ENCODE measurements at regions not wholly inside any gene's neighbourhood (a gene's known extent, or its start where the extent isn't known, plus 50 kb on each side); places are given as distances from the start of the nearest gene placed in this dataset.

DNA sequence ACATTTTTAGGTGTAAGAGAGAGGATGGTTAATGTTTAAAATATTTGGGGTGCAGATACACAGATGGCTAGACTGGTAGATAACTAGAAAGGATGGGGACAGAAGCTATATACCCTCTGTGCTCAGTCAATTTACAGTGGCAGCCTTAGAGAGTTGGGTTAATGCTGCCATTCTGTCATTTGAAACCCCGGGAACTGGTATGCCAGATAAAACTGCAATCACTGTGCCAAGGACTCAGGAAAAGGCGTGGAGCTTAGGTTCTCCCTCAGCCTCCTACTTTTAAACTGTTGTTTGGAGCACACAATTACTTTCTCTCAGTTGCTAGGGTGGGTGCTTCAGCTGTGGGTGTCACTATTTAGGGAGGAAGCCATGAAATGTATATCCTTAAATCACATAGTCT lies 90.0 kb upstream of the HNRNPU start (continued):
- TF ChIP-seq, protein P1, sequence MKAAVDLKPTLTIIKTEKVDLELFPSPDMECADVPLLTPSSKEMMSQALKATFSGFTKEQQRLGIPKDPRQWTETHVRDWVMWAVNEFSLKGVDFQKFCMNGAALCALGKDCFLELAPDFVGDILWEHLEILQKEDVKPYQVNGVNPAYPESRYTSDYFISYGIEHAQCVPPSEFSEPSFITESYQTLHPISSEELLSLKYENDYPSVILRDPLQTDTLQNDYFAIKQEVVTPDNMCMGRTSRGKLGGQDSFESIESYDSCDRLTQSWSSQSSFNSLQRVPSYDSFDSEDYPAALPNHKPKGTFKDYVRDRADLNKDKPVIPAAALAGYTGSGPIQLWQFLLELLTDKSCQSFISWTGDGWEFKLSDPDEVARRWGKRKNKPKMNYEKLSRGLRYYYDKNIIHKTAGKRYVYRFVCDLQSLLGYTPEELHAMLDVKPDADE (IDR thresholded peaks at IDR 0.05), result no peak
- TF ChIP-seq STAT1 (IDR thresholded peaks at IDR 0.05; ENCODE audit: unreplicated experiment), result no peak
- no peak for TF ChIP-seq EZH2 (IDR thresholded peaks at IDR 0.05; ENCODE audit: low read depth, unreplicated experiment)

DNA sequence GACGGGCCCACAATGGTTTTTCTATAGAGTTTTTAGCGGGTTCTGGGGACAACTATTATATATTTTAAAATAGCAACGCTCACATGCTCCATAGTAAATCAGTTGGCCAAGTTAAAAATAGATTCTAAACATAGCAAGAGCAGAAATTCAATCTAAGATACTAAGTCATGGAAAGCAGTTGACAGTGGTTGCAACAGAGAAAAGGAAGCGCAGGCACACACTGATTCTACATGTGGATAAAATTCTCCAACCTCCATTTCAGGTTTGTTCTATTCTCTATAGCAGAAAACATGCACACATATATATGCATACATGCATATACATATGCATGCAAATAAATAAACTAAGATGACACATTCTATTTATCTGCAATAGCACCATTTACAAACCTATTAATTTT lies 89.6 kb upstream of the HNRNPU start:
- Histone ChIP-seq H3K27me3 (ENCODE audit: insufficient read depth) (no peaks in the 10 kb centered on the region), H3F3A (replicated peaks; ENCODE audit: low read depth) (no peaks in the 10 kb centered on the region), H3K79me2 (replicated peaks; ENCODE audit: insufficient read depth) (no peaks in the 10 kb centered on the region), H3K4me3 (no peak overlapping the region), H3K4me2 (no peak overlapping the region), H3K4me1 (ENCODE audit: insufficient read depth) (no peaks in the 10 kb centered on the region), H3K9me2 (ENCODE audit: insufficient read depth) (no peaks in the 10 kb centered on the region), H2AFZ (no peak overlapping the region), H4K20me1 (replicated peaks; ENCODE audit: insufficient read depth) (no peaks in the 10 kb centered on the region), H3K27ac (ENCODE audit: low read depth) (no peak overlapping the region), H3K36me3 (ENCODE audit: insufficient read depth) (no peaks in the 10 kb centered on the region)
- Mint-ChIP-seq H3K36me3 (ENCODE audit: low read depth) (no peaks in the 10 kb centered on the region), H3K27ac (no peak overlapping the region), H3K27me3 (ENCODE audit: insufficient read depth, low read depth, poor library complexity) (no peaks in the 10 kb centered on the region), H3K4me1 (peaks cover 3% of the 10 kb centered on the region; the same call in 1 of the 3 replicates), H3K4me3 (no peak overlapping the region), H3K9me3 (no peaks in the 10 kb centered on the region)
- TF ChIP-seq NANOG (IDR thresholded peaks at IDR 0.05; ENCODE audit: borderline replicate concordance), result no peak
- TF ChIP-seq CTCF (conservative IDR thresholded peaks at IDR 0.05; ENCODE audit: low read depth in 2 of 2), result no peak
- TF ChIP-seq ZNF331 (CRISPR knock-in tag; IDR thresholded peaks at IDR 0.05; ENCODE audit: low read depth), result no peak
- no peak for TF ChIP-seq ZNF114 (CRISPR knock-in tag; IDR thresholded peaks at IDR 0.05)
- DNase-seq (ENCODE audit: low spot score), result no peak
- no peak for ATAC-seq

DNA sequence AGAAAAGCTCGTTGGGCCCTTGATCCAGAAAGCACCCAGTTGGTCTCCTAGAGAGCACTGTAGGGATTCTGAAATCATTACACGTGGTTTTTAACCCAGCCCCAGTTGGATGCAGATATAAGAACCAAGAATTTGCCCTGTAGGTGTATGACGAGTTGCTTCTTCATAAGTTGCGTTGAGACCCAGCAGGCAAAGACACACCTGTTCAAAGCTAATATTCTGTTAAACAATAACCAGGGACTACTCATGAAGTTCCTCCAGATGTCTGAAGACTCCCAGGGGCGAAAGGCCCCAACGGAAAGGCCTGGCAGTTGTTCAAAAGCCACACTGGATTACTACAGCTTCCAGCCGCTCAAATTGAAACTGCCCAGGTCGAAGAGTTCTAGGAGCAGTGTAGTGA lies 88.6 kb upstream of the HNRNPU start:
- Histone ChIP-seq H3K36me3 (ENCODE audit: insufficient read depth) (no peaks in the 10 kb centered on the region), H4K20me1 (replicated peaks; ENCODE audit: insufficient read depth) (no peaks in the 10 kb centered on the region), H3K4me2 (no peak overlapping the region), H3K4me3 (no peak overlapping the region), H3K27me3 (ENCODE audit: insufficient read depth) (no peaks in the 10 kb centered on the region), H3K79me2 (replicated peaks; ENCODE audit: insufficient read depth) (no peaks in the 10 kb centered on the region), H3K4me1 (ENCODE audit: insufficient read depth) (no peaks in the 10 kb centered on the region), H3F3A (replicated peaks; ENCODE audit: low read depth) (no peaks in the 10 kb centered on the region), H3K27ac (ENCODE audit: low read depth) (no peak overlapping the region), H2AFZ (no peak overlapping the region), H3K9me2 (ENCODE audit: insufficient read depth) (no peaks in the 10 kb centered on the region)
- H3K36me3 Mint-ChIP-seq (ENCODE audit: low read depth), result no peaks in the 10 kb centered on the region
- H3K27ac Mint-ChIP-seq, result no peak overlapping the region
- no peaks in the 10 kb centered on the region for H3K27me3 Mint-ChIP-seq (ENCODE audit: insufficient read depth, low read depth, poor library complexity)
- H3K9me3 Mint-ChIP-seq, result no peaks in the 10 kb centered on the region
- H3K4me1 Mint-ChIP-seq, result peaks cover 3% of the 10 kb centered on the region; the same call in 1 of the 3 replicates
- H3K4me3 Mint-ChIP-seq, result no peak overlapping the region
- ATAC-seq (no peak), DNase-seq (ENCODE audit: low spot score) (no peak)
- TF ChIP-seq ZNF331 (CRISPR knock-in tag; IDR thresholded peaks at IDR 0.05; ENCODE audit: low read depth) (no peak), EZH2phosphoT487 (IDR thresholded peaks at IDR 0.05; ENCODE audit: unreplicated experiment) (no peak), CREB1 (CRISPR knock-in tag; IDR thresholded peaks at IDR 0.05; ENCODE audit: low read depth) (no peak)
- TF ChIP-seq, protein P2, sequence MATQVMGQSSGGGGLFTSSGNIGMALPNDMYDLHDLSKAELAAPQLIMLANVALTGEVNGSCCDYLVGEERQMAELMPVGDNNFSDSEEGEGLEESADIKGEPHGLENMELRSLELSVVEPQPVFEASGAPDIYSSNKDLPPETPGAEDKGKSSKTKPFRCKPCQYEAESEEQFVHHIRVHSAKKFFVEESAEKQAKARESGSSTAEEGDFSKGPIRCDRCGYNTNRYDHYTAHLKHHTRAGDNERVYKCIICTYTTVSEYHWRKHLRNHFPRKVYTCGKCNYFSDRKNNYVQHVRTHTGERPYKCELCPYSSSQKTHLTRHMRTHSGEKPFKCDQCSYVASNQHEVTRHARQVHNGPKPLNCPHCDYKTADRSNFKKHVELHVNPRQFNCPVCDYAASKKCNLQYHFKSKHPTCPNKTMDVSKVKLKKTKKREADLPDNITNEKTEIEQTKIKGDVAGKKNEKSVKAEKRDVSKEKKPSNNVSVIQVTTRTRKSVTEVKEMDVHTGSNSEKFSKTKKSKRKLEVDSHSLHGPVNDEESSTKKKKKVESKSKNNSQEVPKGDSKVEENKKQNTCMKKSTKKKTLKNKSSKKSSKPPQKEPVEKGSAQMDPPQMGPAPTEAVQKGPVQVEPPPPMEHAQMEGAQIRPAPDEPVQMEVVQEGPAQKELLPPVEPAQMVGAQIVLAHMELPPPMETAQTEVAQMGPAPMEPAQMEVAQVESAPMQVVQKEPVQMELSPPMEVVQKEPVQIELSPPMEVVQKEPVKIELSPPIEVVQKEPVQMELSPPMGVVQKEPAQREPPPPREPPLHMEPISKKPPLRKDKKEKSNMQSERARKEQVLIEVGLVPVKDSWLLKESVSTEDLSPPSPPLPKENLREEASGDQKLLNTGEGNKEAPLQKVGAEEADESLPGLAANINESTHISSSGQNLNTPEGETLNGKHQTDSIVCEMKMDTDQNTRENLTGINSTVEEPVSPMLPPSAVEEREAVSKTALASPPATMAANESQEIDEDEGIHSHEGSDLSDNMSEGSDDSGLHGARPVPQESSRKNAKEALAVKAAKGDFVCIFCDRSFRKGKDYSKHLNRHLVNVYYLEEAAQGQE (IDR thresholded peaks at IDR 0.05; ENCODE audit: unreplicated experiment), result no peak
- TF ChIP-seq, protein P1 (IDR thresholded peaks at IDR 0.05), result no peak
